ENCODE measurements at regions not wholly inside any gene's neighbourhood (a gene's known extent, or its start where the extent isn't known, plus 50 kb on each side); places are given as distances from the start of the nearest gene placed in this dataset.

- no peak overlapping the region for H3K27ac ChIP-seq (ENCODE audit: low read depth in 1 of 2, low read length in 1 of 2)
- WGBS = 80% methylated on average over 1 of the region's 1 CpG
- no peaks in the 10 kb centered on the region for H3K9me3 ChIP-seq (ENCODE audit: control insufficient read depth in 2 of 2, insufficient read depth in 1 of 2, low read length in 1 of 2)
- H3K4me1 ChIP-seq (ENCODE audit: control insufficient read depth in 2 of 2, insufficient read depth in 2 of 2, low read length in 2 of 2) = no peaks in the 10 kb centered on the region
- H3K4me3 ChIP-seq (ENCODE audit: low read length in 2 of 2) = no peak overlapping the region
- H3K36me3 ChIP-seq (ENCODE audit: control insufficient read depth in 2 of 2, insufficient read depth in 2 of 2, low read length in 1 of 2) = no peaks in the 10 kb centered on the region
- no peaks in the 10 kb centered on the region for H3K27me3 ChIP-seq (ENCODE audit: control insufficient read depth in 2 of 2, insufficient read depth in 1 of 2, low read length in 1 of 2)
- DNase-seq (ENCODE audit: low read depth in 6 of 9, low spot score in 9 of 9) = no peak
Observed at GRCh38 chr4:29521281-29521680, 1198.9 kb upstream of the PCDH7 start.

- no peak overlapping the region for H3K27ac ChIP-seq (ENCODE audit: low read depth in 1 of 2, low read length in 1 of 2)
- 87% methylated on average over 3 of the region's 3 CpGs for WGBS
Observed at GRCh38 chr4:29536745-29537144, 1183.4 kb upstream of the PCDH7 start.

GRCh38 chr4:29538889-29539646 lies 1181.1 kb upstream of the PCDH7 start:
- Histone ChIP-seq H3K27me3 (ENCODE audit: control insufficient read depth in 2 of 2, insufficient read depth in 1 of 2, low read length in 1 of 2) (no peaks in the 10 kb centered on the region), H3K36me3 (ENCODE audit: control insufficient read depth in 2 of 2, insufficient read depth in 2 of 2, low read length in 1 of 2) (no peaks in the 10 kb centered on the region), H3K27ac (ENCODE audit: low read depth in 1 of 2, low read length in 1 of 2) (no peak overlapping the region), H3K4me3 (ENCODE audit: low read length in 2 of 2) (no peak overlapping the region), H3K9me3 (ENCODE audit: control insufficient read depth in 2 of 2, insufficient read depth in 1 of 2, low read length in 1 of 2) (peaks cover 0 to 16% of the 10 kb centered on the region in 2 donors), H3K4me1 (ENCODE audit: control insufficient read depth in 2 of 2, insufficient read depth in 2 of 2, low read length in 2 of 2) (no peaks in the 10 kb centered on the region)
- DNase-seq (ENCODE audit: low read depth in 6 of 9, low spot score in 9 of 9) = no peak
- 84% methylated on average over 4 of the region's 4 CpGs for WGBS

More at GRCh38 chr4:29536745-29537144, 1183.4 kb upstream of the PCDH7 start:
- Histone ChIP-seq H3K27me3 (ENCODE audit: control insufficient read depth in 2 of 2, insufficient read depth in 1 of 2, low read length in 1 of 2) (no peaks in the 10 kb centered on the region), H3K9me3 (ENCODE audit: control insufficient read depth in 2 of 2, insufficient read depth in 1 of 2, low read length in 1 of 2) (peaks cover 0 to 2% of the 10 kb centered on the region in 2 donors), H3K36me3 (ENCODE audit: control insufficient read depth in 2 of 2, insufficient read depth in 2 of 2, low read length in 1 of 2) (no peaks in the 10 kb centered on the region), H3K4me1 (ENCODE audit: control insufficient read depth in 2 of 2, insufficient read depth in 2 of 2, low read length in 2 of 2) (no peaks in the 10 kb centered on the region), H3K4me3 (ENCODE audit: low read length in 2 of 2) (no peak overlapping the region)
- DNase-seq (ENCODE audit: low read depth in 6 of 9, low spot score in 9 of 9) = no peak

- H3K27ac ChIP-seq (ENCODE audit: low read depth in 1 of 2, low read length in 1 of 2) = no peak overlapping the region
- H3K4me1 ChIP-seq (ENCODE audit: control insufficient read depth in 2 of 2, insufficient read depth in 2 of 2, low read length in 2 of 2) = no peaks in the 10 kb centered on the region
- no peaks in the 10 kb centered on the region for H3K27me3 ChIP-seq (ENCODE audit: control insufficient read depth in 2 of 2, insufficient read depth in 1 of 2, low read length in 1 of 2)
- H3K9me3 ChIP-seq (ENCODE audit: control insufficient read depth in 2 of 2, insufficient read depth in 1 of 2, low read length in 1 of 2) = peaks cover 0 to 16% of the 10 kb centered on the region in 2 donors
- DNase-seq (ENCODE audit: low read depth in 6 of 9, low spot score in 9 of 9) = no peak
- H3K4me3 ChIP-seq (ENCODE audit: low read length in 2 of 2) = no peak overlapping the region
- 85% methylated on average over 2 of the region's 2 CpGs for WGBS
- no peaks in the 10 kb centered on the region for H3K36me3 ChIP-seq (ENCODE audit: control insufficient read depth in 2 of 2, insufficient read depth in 2 of 2, low read length in 1 of 2)
Observed at GRCh38 chr4:29540439-29541102, 1179.6 kb upstream of the PCDH7 start.

- 92% methylated on average over 6 of the region's 6 CpGs for WGBS
- Histone ChIP-seq H3K27ac (ENCODE audit: low read depth in 1 of 2, low read length in 1 of 2) (no peak overlapping the region), H3K36me3 (ENCODE audit: control insufficient read depth in 2 of 2, insufficient read depth in 2 of 2, low read length in 1 of 2) (no peaks in the 10 kb centered on the region), H3K4me1 (ENCODE audit: control insufficient read depth in 2 of 2, insufficient read depth in 2 of 2, low read length in 2 of 2) (no peaks in the 10 kb centered on the region), H3K4me3 (ENCODE audit: low read length in 2 of 2) (no peak overlapping the region), H3K27me3 (ENCODE audit: control insufficient read depth in 2 of 2, insufficient read depth in 1 of 2, low read length in 1 of 2) (no peaks in the 10 kb centered on the region), H3K9me3 (ENCODE audit: control insufficient read depth in 2 of 2, insufficient read depth in 1 of 2, low read length in 1 of 2) (peaks cover 0 to 21% of the 10 kb centered on the region in 2 donors)
- no peak for DNase-seq (ENCODE audit: low read depth in 6 of 9, low spot score in 9 of 9)
Observed at GRCh38 chr4:29541757-29542156, 1178.4 kb upstream of the PCDH7 start.

- H3K27me3 ChIP-seq (ENCODE audit: control insufficient read depth in 2 of 2, insufficient read depth in 1 of 2, low read length in 1 of 2) = no peaks in the 10 kb centered on the region
- no peak for DNase-seq (ENCODE audit: low read depth in 6 of 9, low spot score in 9 of 9)
- no peak overlapping the region for H3K4me3 ChIP-seq (ENCODE audit: low read length in 2 of 2)
- H3K27ac ChIP-seq (ENCODE audit: low read depth in 1 of 2, low read length in 1 of 2) = no peak overlapping the region
- H3K9me3 ChIP-seq (ENCODE audit: control insufficient read depth in 2 of 2, insufficient read depth in 1 of 2, low read length in 1 of 2) = peaks cover 0 to 6% of the 10 kb centered on the region in 2 donors
- no peaks in the 10 kb centered on the region for H3K36me3 ChIP-seq (ENCODE audit: control insufficient read depth in 2 of 2, insufficient read depth in 2 of 2, low read length in 1 of 2)
- no peaks in the 10 kb centered on the region for H3K4me1 ChIP-seq (ENCODE audit: control insufficient read depth in 2 of 2, insufficient read depth in 2 of 2, low read length in 2 of 2)
Observed at GRCh38 chr4:29549342-29549741, 1170.8 kb upstream of the PCDH7 start.

- no peak for DNase-seq (ENCODE audit: low read depth in 6 of 9, low spot score in 9 of 9)
- no peaks in the 10 kb centered on the region for H3K4me1 ChIP-seq (ENCODE audit: control insufficient read depth in 2 of 2, insufficient read depth in 2 of 2, low read length in 2 of 2)
- H3K27me3 ChIP-seq (ENCODE audit: control insufficient read depth in 2 of 2, insufficient read depth in 1 of 2, low read length in 1 of 2) = no peaks in the 10 kb centered on the region
- 67% methylated on average over 1 of the region's 1 CpG for WGBS
- no peak overlapping the region for H3K4me3 ChIP-seq (ENCODE audit: low read length in 2 of 2)
- no peaks in the 10 kb centered on the region for H3K9me3 ChIP-seq (ENCODE audit: control insufficient read depth in 2 of 2, insufficient read depth in 1 of 2, low read length in 1 of 2)
- H3K27ac ChIP-seq (ENCODE audit: low read depth in 1 of 2, low read length in 1 of 2) = no peak overlapping the region
- no peaks in the 10 kb centered on the region for H3K36me3 ChIP-seq (ENCODE audit: control insufficient read depth in 2 of 2, insufficient read depth in 2 of 2, low read length in 1 of 2)
Observed at GRCh38 chr4:29551821-29552220, 1168.3 kb upstream of the PCDH7 start.

GRCh38 chr4:29553846-29554245 lies 1166.3 kb upstream of the PCDH7 start:
- 81% methylated on average over 1 of the region's 1 CpG for WGBS
- Histone ChIP-seq H3K27ac (ENCODE audit: low read depth in 1 of 2, low read length in 1 of 2) (no peak overlapping the region), H3K4me3 (ENCODE audit: low read length in 2 of 2) (no peak overlapping the region), H3K27me3 (ENCODE audit: control insufficient read depth in 2 of 2, insufficient read depth in 1 of 2, low read length in 1 of 2) (no peaks in the 10 kb centered on the region), H3K36me3 (ENCODE audit: control insufficient read depth in 2 of 2, insufficient read depth in 2 of 2, low read length in 1 of 2) (no peaks in the 10 kb centered on the region), H3K4me1 (ENCODE audit: control insufficient read depth in 2 of 2, insufficient read depth in 2 of 2, low read length in 2 of 2) (no peaks in the 10 kb centered on the region), H3K9me3 (ENCODE audit: control insufficient read depth in 2 of 2, insufficient read depth in 1 of 2, low read length in 1 of 2) (no peaks in the 10 kb centered on the region)
- no peak for DNase-seq (ENCODE audit: low read depth in 6 of 9, low spot score in 9 of 9)

GRCh38 chr4:29558789-29559188 lies 1161.4 kb upstream of the PCDH7 start:
- H3K27ac ChIP-seq (ENCODE audit: low read depth in 1 of 2, low read length in 1 of 2) = no peak overlapping the region
- no peak for DNase-seq (ENCODE audit: low read depth in 6 of 9, low spot score in 9 of 9)
- no peaks in the 10 kb centered on the region for H3K4me1 ChIP-seq (ENCODE audit: control insufficient read depth in 2 of 2, insufficient read depth in 2 of 2, low read length in 2 of 2)
- no peaks in the 10 kb centered on the region for H3K36me3 ChIP-seq (ENCODE audit: control insufficient read depth in 2 of 2, insufficient read depth in 2 of 2, low read length in 1 of 2)
- H3K9me3 ChIP-seq (ENCODE audit: control insufficient read depth in 2 of 2, insufficient read depth in 1 of 2, low read length in 1 of 2) = no peaks in the 10 kb centered on the region
- H3K27me3 ChIP-seq (ENCODE audit: control insufficient read depth in 2 of 2, insufficient read depth in 1 of 2, low read length in 1 of 2) = no peaks in the 10 kb centered on the region
- H3K4me3 ChIP-seq (ENCODE audit: low read length in 2 of 2) = no peak overlapping the region
